HL-60 (cell line): ENCODE measurements at regions not wholly inside any gene's neighbourhood (a gene's known extent, or its start where the extent isn't known, plus 50 kb on each side); places are given as distances from the start of the nearest gene placed in this dataset.

Experiments
- DNase-seq, 2 experiments: peaks; one replicate each; pipeline ENCODE4 v3.0.0-alpha.2; 2010 to 2020; ENCODE audit warnings: low read depth in 1 of 2, low spot score in 1 of 2
- H3K27ac ChIP-seq: fragments of 250-450 bp; sonication (Bioruptor Pico); replicated peaks from 2 replicates; pipeline ENCODE4 v1.5.1; 2020; ENCODE audit warnings: mild to moderate bottlenecking, moderate library complexity
- H3K27me3 ChIP-seq: fragments of 250-450 bp; sonication (Bioruptor Pico); 2 replicates; pipeline ENCODE4 v1.5.1; 2021; ENCODE audit warnings: mild to moderate bottlenecking, moderate library complexity; ENCODE audit not compliant: insufficient read depth, poor library complexity, severe bottlenecking
- H3K4me3 ChIP-seq: replicated peaks from 2 replicates; pipeline ENCODE4 v1.5.1; 2011; ENCODE audit warnings: mild to moderate bottlenecking, control low read depth, low read length; ENCODE audit not compliant: insufficient read depth
- GABPA ChIP-seq: IDR thresholded peaks from 2 replicates; pipeline ENCODE4 v1.6.1; 2012; ENCODE audit warnings: low read depth
- POLR2AphosphoS5 ChIP-seq: IDR thresholded peaks from 2 replicates; pipeline ENCODE4 v1.6.1; 2012; ENCODE audit warnings: low read depth
- SPI1 ChIP-seq: IDR thresholded peaks from 2 replicates; pipeline ENCODE4 v1.6.1; 2012; ENCODE audit warnings: low read depth, mild to moderate bottlenecking, borderline replicate concordance
- TF ChIP-seq, protein P1 (sequence below): IDR thresholded peaks from 2 replicates; pipeline ENCODE4 v1.6.1; 2012; ENCODE audit warnings: low read depth; ENCODE audit not compliant: insufficient replicate concordance
- TF ChIP-seq, protein P2 (sequence below): IDR thresholded peaks from one replicate; pipeline ENCODE4 v1.5.1; 2011; ENCODE audit warnings: low read length, control low read depth, inconsistent platforms; ENCODE audit not compliant: insufficient read depth

DNA sequence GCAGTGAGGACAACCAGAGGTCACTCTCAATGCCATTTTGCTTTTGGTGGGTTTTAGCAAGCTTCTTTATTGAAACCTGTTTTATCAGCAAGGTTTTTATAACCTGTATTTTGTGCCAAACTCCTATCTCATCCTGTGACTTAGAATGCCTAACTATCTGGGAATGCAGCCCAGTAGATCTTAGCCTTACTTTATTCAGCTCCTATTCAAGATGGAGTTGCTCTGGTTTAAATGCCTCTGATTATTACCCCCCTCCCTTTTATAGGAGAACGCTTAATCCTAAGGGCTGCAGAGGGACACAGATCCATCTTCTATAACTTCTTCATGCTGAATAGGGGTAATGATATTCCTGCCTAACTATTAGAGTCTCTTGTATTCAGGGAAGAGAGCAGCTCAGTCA is 179.1 kb downstream of the KIF18A start:
- Histone ChIP-seq H3K27me3 (no peaks in the 10 kb centered on the region), H3K4me3 (no peak overlapping the region), H3K27ac (no peak overlapping the region)
- no peak for DNase-seq
- TF ChIP-seq SPI1, result no peak
- TF ChIP-seq GABPA, result no peak
- TF ChIP-seq, protein P1, sequence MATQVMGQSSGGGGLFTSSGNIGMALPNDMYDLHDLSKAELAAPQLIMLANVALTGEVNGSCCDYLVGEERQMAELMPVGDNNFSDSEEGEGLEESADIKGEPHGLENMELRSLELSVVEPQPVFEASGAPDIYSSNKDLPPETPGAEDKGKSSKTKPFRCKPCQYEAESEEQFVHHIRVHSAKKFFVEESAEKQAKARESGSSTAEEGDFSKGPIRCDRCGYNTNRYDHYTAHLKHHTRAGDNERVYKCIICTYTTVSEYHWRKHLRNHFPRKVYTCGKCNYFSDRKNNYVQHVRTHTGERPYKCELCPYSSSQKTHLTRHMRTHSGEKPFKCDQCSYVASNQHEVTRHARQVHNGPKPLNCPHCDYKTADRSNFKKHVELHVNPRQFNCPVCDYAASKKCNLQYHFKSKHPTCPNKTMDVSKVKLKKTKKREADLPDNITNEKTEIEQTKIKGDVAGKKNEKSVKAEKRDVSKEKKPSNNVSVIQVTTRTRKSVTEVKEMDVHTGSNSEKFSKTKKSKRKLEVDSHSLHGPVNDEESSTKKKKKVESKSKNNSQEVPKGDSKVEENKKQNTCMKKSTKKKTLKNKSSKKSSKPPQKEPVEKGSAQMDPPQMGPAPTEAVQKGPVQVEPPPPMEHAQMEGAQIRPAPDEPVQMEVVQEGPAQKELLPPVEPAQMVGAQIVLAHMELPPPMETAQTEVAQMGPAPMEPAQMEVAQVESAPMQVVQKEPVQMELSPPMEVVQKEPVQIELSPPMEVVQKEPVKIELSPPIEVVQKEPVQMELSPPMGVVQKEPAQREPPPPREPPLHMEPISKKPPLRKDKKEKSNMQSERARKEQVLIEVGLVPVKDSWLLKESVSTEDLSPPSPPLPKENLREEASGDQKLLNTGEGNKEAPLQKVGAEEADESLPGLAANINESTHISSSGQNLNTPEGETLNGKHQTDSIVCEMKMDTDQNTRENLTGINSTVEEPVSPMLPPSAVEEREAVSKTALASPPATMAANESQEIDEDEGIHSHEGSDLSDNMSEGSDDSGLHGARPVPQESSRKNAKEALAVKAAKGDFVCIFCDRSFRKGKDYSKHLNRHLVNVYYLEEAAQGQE, result no peak
- TF ChIP-seq, protein P2, sequence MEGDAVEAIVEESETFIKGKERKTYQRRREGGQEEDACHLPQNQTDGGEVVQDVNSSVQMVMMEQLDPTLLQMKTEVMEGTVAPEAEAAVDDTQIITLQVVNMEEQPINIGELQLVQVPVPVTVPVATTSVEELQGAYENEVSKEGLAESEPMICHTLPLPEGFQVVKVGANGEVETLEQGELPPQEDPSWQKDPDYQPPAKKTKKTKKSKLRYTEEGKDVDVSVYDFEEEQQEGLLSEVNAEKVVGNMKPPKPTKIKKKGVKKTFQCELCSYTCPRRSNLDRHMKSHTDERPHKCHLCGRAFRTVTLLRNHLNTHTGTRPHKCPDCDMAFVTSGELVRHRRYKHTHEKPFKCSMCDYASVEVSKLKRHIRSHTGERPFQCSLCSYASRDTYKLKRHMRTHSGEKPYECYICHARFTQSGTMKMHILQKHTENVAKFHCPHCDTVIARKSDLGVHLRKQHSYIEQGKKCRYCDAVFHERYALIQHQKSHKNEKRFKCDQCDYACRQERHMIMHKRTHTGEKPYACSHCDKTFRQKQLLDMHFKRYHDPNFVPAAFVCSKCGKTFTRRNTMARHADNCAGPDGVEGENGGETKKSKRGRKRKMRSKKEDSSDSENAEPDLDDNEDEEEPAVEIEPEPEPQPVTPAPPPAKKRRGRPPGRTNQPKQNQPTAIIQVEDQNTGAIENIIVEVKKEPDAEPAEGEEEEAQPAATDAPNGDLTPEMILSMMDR, result no peak
- no peak for TF ChIP-seq POLR2AphosphoS5

DNA sequence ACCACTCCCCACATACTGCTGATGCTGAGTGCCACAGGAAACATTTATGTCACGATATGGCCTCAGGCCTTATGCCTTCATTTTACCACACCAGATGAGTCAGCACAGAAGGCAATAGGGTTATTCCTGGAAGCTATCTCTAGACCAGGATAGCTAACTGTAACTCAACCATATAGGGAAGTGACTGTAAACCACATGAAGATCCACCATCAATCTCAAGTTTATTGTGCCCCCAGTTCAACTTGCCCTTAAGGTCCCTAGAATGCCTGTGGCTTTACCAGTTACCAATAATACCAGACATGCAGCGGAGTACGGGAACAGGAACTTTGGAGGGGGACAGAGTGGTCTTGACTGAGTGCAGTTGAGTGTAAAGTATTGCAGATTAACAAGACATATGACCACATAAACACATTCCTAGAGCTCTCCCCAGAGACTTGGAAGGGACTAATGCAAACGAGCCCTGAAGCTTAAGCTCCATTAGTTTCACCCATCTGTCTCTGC is 180.9 kb downstream of the KIF18A start:
- Histone ChIP-seq H3K27me3 (no peaks in the 10 kb centered on the region), H3K27ac (peak overlapping the region; percentile 45), H3K4me3 (no peak overlapping the region)
- DNase-seq, result peak; percentile 61 to 80
- TF ChIP-seq, protein P1, result no peak
- TF ChIP-seq POLR2AphosphoS5 (no peak), SPI1 (peak; percentile 85), GABPA (no peak; the same call in 1 of the 2 replicates)
- TF ChIP-seq, protein P2, result no peak

DNA sequence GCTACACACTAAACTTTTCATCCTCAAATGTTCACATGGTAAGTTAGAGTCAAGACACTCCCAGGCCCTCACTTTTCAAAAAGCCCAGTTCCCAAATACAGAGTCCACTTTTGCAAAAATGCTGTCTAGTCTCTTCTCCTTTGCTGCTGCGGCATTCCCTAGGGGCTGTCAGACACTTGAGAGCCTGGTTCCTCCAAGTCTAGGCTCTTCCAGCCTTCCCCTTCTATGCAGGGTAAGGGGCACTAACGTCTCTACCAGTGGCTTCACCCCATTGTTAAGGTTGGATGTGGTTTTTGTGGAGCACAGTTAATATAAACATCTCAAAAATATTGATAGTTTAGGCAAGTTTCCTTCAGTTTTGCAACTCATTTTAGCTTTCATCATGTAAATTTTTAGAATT is 181.5 kb downstream of the KIF18A start:
- peak overlapping the region; percentile 45 for H3K27ac ChIP-seq
- TF ChIP-seq, protein P2, result no peak
- TF ChIP-seq POLR2AphosphoS5, result no peak
- TF ChIP-seq SPI1, result no peak
- no peak for TF ChIP-seq GABPA
- TF ChIP-seq, protein P1, result no peak
- DNase-seq, result no peak
- H3K4me3 ChIP-seq, result no peak overlapping the region
- no peaks in the 10 kb centered on the region for H3K27me3 ChIP-seq
